Ishikawa (cell line): ENCODE measurements at regions not wholly inside any gene's neighbourhood (a gene's known extent, or its start where the extent isn't known, plus 50 kb on each side); places are given as distances from the start of the nearest gene placed in this dataset.

ENCODE experiments used
- CREB1 ChIP-seq: IDR thresholded peaks from 2 replicates; pipeline ENCODE4 v1.6.1; 2012; ENCODE audit warnings: low read depth
- RAD21 ChIP-seq: IDR thresholded peaks from 2 replicates; pipeline ENCODE4 v1.6.1; 2012; ENCODE audit warnings: low read depth
- TAF1 ChIP-seq: IDR thresholded peaks from 2 replicates; pipeline ENCODE4 v1.6.1; 2012; ENCODE audit warnings: low read depth, mild to moderate bottlenecking
- YY1 ChIP-seq: IDR thresholded peaks from 2 replicates; pipeline ENCODE4 v1.6.1; 2012; ENCODE audit warnings: low read depth
- TF ChIP-seq, protein P1 (sequence below): IDR thresholded peaks from 2 replicates; pipeline ENCODE4 v1.6.1; 2012; ENCODE audit warnings: low read depth, mild to moderate bottlenecking

DNA sequence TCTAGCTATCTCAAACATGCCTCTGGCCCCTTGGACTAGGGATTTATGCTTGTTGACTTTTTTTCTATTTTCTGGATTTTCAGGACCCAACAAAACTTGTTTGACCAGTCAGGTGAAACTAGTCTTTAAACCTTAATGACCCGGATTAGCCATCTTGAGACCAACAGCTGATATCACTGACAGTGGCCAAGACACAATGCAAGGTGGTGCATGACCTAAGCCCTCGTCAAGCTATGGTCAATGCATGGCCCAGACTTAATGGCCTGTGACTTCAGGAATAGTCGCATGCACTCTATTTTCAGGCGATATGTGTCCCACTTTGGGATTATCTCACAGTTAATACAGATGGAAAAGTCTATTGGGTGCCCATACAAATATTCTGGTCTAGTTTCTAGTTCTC is 190.4 kb downstream of the ZBTB18 start:
- no peak for TF ChIP-seq CREB1
- TF ChIP-seq, protein P1, sequence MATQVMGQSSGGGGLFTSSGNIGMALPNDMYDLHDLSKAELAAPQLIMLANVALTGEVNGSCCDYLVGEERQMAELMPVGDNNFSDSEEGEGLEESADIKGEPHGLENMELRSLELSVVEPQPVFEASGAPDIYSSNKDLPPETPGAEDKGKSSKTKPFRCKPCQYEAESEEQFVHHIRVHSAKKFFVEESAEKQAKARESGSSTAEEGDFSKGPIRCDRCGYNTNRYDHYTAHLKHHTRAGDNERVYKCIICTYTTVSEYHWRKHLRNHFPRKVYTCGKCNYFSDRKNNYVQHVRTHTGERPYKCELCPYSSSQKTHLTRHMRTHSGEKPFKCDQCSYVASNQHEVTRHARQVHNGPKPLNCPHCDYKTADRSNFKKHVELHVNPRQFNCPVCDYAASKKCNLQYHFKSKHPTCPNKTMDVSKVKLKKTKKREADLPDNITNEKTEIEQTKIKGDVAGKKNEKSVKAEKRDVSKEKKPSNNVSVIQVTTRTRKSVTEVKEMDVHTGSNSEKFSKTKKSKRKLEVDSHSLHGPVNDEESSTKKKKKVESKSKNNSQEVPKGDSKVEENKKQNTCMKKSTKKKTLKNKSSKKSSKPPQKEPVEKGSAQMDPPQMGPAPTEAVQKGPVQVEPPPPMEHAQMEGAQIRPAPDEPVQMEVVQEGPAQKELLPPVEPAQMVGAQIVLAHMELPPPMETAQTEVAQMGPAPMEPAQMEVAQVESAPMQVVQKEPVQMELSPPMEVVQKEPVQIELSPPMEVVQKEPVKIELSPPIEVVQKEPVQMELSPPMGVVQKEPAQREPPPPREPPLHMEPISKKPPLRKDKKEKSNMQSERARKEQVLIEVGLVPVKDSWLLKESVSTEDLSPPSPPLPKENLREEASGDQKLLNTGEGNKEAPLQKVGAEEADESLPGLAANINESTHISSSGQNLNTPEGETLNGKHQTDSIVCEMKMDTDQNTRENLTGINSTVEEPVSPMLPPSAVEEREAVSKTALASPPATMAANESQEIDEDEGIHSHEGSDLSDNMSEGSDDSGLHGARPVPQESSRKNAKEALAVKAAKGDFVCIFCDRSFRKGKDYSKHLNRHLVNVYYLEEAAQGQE, result no peak
- TF ChIP-seq TAF1, result no peak
- no peak for TF ChIP-seq YY1
- TF ChIP-seq RAD21, result no peak
